WTC11 (cell line): ENCODE measurements at regions not wholly inside any gene's neighbourhood (a gene's known extent, or its start where the extent isn't known, plus 50 kb on each side); places are given as distances from the start of the nearest gene placed in this dataset.

ENCODE experiments used
- AFF4 ChIP-seq: sonication (generic); formaldehyde crosslinking; IDR thresholded peaks from 2 replicates; pipeline ENCODE4 v1.8.1; 2023; ENCODE audit warnings: mild to moderate bottlenecking, missing genetic modification reagents, borderline replicate concordance
- CREB1 ChIP-seq: sonication (generic); formaldehyde crosslinking; IDR thresholded peaks from 2 replicates; pipeline ENCODE4 v1.8.0; 2023; ENCODE audit warnings: mild to moderate bottlenecking, missing genetic modification reagents
- ETV6 ChIP-seq: sonication (generic); formaldehyde crosslinking; IDR thresholded peaks from 2 replicates; pipeline ENCODE4 v1.8.1; 2022; ENCODE audit warnings: mild to moderate bottlenecking, missing genetic modification reagents
- HMGA2 ChIP-seq: fragments of 250-450 bp; sonication (Bioruptor Pico); IDR thresholded peaks from 2 replicates; pipeline ENCODE4 v1.4.0; 2021; ENCODE audit warnings: mild to moderate bottlenecking, moderate library complexity
- SMAD4 ChIP-seq: sonication (generic); formaldehyde crosslinking; IDR thresholded peaks from 2 replicates; pipeline ENCODE4 v1.8.0; 2022; ENCODE audit warnings: mild to moderate bottlenecking, missing genetic modification reagents
- SP1 ChIP-seq: sonication (generic); formaldehyde crosslinking; conservative IDR thresholded peaks from 2 replicates; pipeline ENCODE4 v1.8.1; 2022; ENCODE audit warnings: missing genetic modification reagents
- ZNF263 ChIP-seq: sonication (generic); formaldehyde crosslinking; IDR thresholded peaks from 2 replicates; pipeline ENCODE4 v1.8.1; 2022; ENCODE audit warnings: low read depth, mild to moderate bottlenecking, moderate library complexity, missing genetic modification reagents
- TF ChIP-seq, protein P1 (sequence below): fragments of 200-600 bp; IDR thresholded peaks from 2 replicates; pipeline ENCODE4 v1.8.0; 2022; ENCODE audit warnings: antibody characterized with exemption
- TF ChIP-seq, protein P2 (sequence below): sonication (generic); formaldehyde crosslinking; IDR thresholded peaks from 2 replicates; pipeline ENCODE4 v1.8.1; 2023; ENCODE audit warnings: mild to moderate bottlenecking, missing genetic modification reagents, moderate library complexity

DNA sequence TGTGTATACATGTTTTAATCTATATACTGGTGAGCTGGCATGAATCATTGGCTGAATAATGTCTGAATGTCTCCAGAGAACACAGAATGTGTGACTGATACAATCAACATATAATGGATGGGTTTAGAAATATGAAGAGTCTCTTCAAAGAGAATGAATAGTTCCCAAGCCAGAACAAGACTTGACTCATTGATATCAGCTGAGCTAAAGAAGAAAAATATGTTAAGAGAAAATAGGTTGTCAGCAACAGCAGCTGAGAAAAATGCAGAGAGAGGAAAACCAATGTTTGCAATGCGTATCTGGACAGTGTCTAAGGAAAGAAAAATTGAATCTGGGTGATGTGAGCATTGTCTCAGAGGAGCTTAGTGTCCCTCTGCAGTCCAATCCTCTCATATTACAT, 1281.8 kb upstream of the TENM4 start:
- TF ChIP-seq ZNF263 (CRISPR knock-in tag) (no peak), AFF4 (CRISPR knock-in tag) (no peak), SMAD4 (CRISPR knock-in tag) (no peak), CREB1 (CRISPR knock-in tag) (no peak), SP1 (CRISPR knock-in tag) (no peak), HMGA2 (CRISPR knock-in tag) (no peak), ETV6 (CRISPR knock-in tag) (no peak)
- TF ChIP-seq, protein P1, sequence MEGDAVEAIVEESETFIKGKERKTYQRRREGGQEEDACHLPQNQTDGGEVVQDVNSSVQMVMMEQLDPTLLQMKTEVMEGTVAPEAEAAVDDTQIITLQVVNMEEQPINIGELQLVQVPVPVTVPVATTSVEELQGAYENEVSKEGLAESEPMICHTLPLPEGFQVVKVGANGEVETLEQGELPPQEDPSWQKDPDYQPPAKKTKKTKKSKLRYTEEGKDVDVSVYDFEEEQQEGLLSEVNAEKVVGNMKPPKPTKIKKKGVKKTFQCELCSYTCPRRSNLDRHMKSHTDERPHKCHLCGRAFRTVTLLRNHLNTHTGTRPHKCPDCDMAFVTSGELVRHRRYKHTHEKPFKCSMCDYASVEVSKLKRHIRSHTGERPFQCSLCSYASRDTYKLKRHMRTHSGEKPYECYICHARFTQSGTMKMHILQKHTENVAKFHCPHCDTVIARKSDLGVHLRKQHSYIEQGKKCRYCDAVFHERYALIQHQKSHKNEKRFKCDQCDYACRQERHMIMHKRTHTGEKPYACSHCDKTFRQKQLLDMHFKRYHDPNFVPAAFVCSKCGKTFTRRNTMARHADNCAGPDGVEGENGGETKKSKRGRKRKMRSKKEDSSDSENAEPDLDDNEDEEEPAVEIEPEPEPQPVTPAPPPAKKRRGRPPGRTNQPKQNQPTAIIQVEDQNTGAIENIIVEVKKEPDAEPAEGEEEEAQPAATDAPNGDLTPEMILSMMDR: no peak
- TF ChIP-seq, protein P2, sequence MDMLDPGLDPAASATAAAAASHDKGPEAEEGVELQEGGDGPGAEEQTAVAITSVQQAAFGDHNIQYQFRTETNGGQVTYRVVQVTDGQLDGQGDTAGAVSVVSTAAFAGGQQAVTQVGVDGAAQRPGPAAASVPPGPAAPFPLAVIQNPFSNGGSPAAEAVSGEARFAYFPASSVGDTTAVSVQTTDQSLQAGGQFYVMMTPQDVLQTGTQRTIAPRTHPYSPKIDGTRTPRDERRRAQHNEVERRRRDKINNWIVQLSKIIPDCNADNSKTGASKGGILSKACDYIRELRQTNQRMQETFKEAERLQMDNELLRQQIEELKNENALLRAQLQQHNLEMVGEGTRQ: no peak
